HepG2 (cell line): ENCODE measurements at regions not wholly inside any gene's neighbourhood (a gene's known extent, or its start where the extent isn't known, plus 50 kb on each side); places are given as distances from the start of the nearest gene placed in this dataset.

Experiments used
- ATAC-seq: fragments of 200-7000 bp; cut with Tn5 transposase; 3 replicates; pipeline ENCODE4 v1.9.1; 2020; ENCODE audit warnings: mild to moderate bottlenecking, moderate library complexity
- BruUV-seq: library from RNA; stranded (reverse); fragments of 400-500 nt; replicated peaks from 2 replicates; lab custom pipeline; 2021; lab: Mats Ljungman, UMichigan
- CTCF ChIA-PET: fragments of 300-600 bp; formaldehyde crosslinking; extraction: SDS; loops from one replicate; lab custom pipeline; 2021; ENCODE audit warnings: low total read pairs, inconsistent platforms, low intra/inter-chr PET ratio; lab: Yijun Ruan, JAX
- POLR2A ChIA-PET: fragments of 350-600 bp; sonication (Branson Sonifier 250); formaldehyde crosslinking; loops from one replicate; lab custom pipeline; 2020; ENCODE audit warnings: antibody characterized with exemption, inconsistent platforms; lab: Yijun Ruan, JAX
- DNase-seq: peaks from one replicate; pipeline ENCODE4 v3.0.0-alpha.2; 2015; ENCODE audit warnings: low spot score
- FAIRE-seq: peaks from 3 replicates; lab custom pipeline; 2011; peaks lifted over from hg19 to GRCh38; lab: Jason Lieb, UNC
- H2AFZ ChIP-seq: one replicate; pipeline ENCODE4 v1.6.1; 2011; ENCODE audit warnings: low read length, inconsistent platforms
- H3K27ac ChIP-seq: fragments of 300-600 bp; 3 replicates; pipeline ENCODE4 v1.8.0; 2011; ENCODE audit warnings: mixed run types, mild to moderate bottlenecking, mixed read lengths, low read length, inconsistent platforms; ENCODE audit not compliant: insufficient read depth; ENCODE audit errors: extremely low read length
- H3K27me3 ChIP-seq, 2 experiments: fragments of 200-600 bp in 1 of 2; 2 replicates in 1 of 2; 3 replicates in 1 of 2; pipeline versions ENCODE4 v1.6.0 to v1.8.0; 2011; ENCODE audit warnings: low read length in 2 of 2, mild to moderate bottlenecking in 2 of 2, moderate library complexity in 2 of 2, inconsistent platforms in 1 of 2; ENCODE audit not compliant: insufficient read depth in 2 of 2, control insufficient read depth in 1 of 2
- H3K36me3 ChIP-seq, 2 experiments: fragments of 200-600 bp in 1 of 2; replicated peaks in 1 of 2; 2 replicates in 1 of 2; 3 replicates in 1 of 2; pipeline versions ENCODE4 v1.5.1 to v1.8.0; 2011; ENCODE audit warnings: low read length in 2 of 2, inconsistent platforms in 1 of 2; ENCODE audit not compliant: insufficient read depth in 2 of 2, control insufficient read depth in 1 of 2
- H3K4me1 ChIP-seq: 2 replicates; pipeline ENCODE4 v1.5.1; 2012; ENCODE audit warnings: low read length, inconsistent platforms; ENCODE audit not compliant: insufficient read depth
- H3K4me2 ChIP-seq: 2 replicates; pipeline ENCODE4 v1.6.0; 2011; ENCODE audit warnings: low read depth, low read length, inconsistent platforms
- H3K4me3 ChIP-seq, 3 experiments: fragments of 200-600 bp in 1 of 3; sonication (generic), shearing (Covaris generic) in 1 of 3; replicated peaks in 1 of 3; 2 replicates each; pipeline ENCODE4 v1.5.1; 2011 to 2016; ENCODE audit warnings: low read length in 3 of 3, inconsistent platforms in 2 of 3, low read depth in 2 of 3, mild to moderate bottlenecking in 2 of 3, control low read depth in 1 of 3, mixed read lengths in 1 of 3; ENCODE audit not compliant: insufficient read depth in 1 of 3
- H3K79me2 ChIP-seq: one replicate; pipeline ENCODE4 v1.6.1; 2011; ENCODE audit warnings: low read length, inconsistent platforms; ENCODE audit not compliant: insufficient read depth
- H3K9ac ChIP-seq: 2 replicates; pipeline ENCODE4 v1.6.0; 2011; ENCODE audit warnings: mild to moderate bottlenecking, low read depth, low read length, inconsistent platforms; ENCODE audit not compliant: insufficient read depth
- H3K9me3 ChIP-seq: 2 replicates; pipeline ENCODE4 v1.5.1; 2012; ENCODE audit warnings: mild to moderate bottlenecking, low read length
- H4K20me1 ChIP-seq: 2 replicates; pipeline ENCODE4 v1.6.0; 2011; ENCODE audit warnings: inconsistent platforms, mild to moderate bottlenecking, low read length, moderate library complexity; ENCODE audit not compliant: insufficient read depth
- CTCF ChIP-seq: sonication (generic); formaldehyde crosslinking; IDR thresholded peaks from 2 replicates; pipeline ENCODE4 v1.5.0; 2020; ENCODE audit warnings: mild to moderate bottlenecking, missing genetic modification reagents, moderate library complexity
- PHB2 ChIP-seq: fragments of 450-650 bp; IDR thresholded peaks from 2 replicates; pipeline ENCODE4 v1.6.1; 2018; ENCODE audit not compliant: partially characterized antibody
- STAG1 ChIP-seq: sonication (generic); formaldehyde crosslinking; IDR thresholded peaks from 2 replicates; pipeline ENCODE4 v1.4.0; 2020; ENCODE audit warnings: missing genetic modification reagents
- ZNF318 ChIP-seq: sonication (generic); formaldehyde crosslinking; IDR thresholded peaks from 2 replicates; pipeline ENCODE4 v1.4.0; 2020; ENCODE audit warnings: mild to moderate bottlenecking, missing genetic modification reagents
- WGBS: methylation state at CpG from one replicate; pipeline ENCODE4 v1.1.6; 2017; ENCODE audit warnings: low lambda C conversion rate; 5-methylcytosine and 5-hydroxymethylcytosine counted together
- in situ Hi-C: cut with HindIII; loops from 2 replicates; pipeline ENCODE4 v1.10.0; 2017; ENCODE audit warnings: low pct_unique_long_range_greater_than_20kb; ENCODE audit not compliant: extremely low pct_ligation_motif_present
- intact Hi-C: fragments of 100-400 bp; cut with micrococcal nuclease; formaldehyde crosslinking; loops from one replicate; pipeline ENCODE4 v1.10.0; 2022; ENCODE audit not compliant: unreplicated experiment

- BruUV-seq = no TSS peak
- H2AFZ ChIP-seq = no peak overlapping the region
- no peak for ATAC-seq
- DNase-seq = peak; percentile 21
- H3K79me2 ChIP-seq = no peaks in the 10 kb centered on the region
- FAIRE-seq = no peak
- no peaks in the 10 kb centered on the region for H3K9me3 ChIP-seq
- H3K4me2 ChIP-seq = no peak overlapping the region
- no peak overlapping the region for H3K4me3 ChIP-seq
- intact Hi-C loops = loop anchor here (1.0 kb wide), 1 partner anchor 137 kb away; no protein-coding TSS in a partner anchor
- ChIA-PET POLR2A (no interaction called here), CTCF (interaction anchor here (1.4 kb wide), 1 partner anchor 137 kb away, joined by 5 read pairs; no protein-coding TSS in a partner anchor)
- no peaks in the 10 kb centered on the region for H4K20me1 ChIP-seq
- no peak overlapping the region for H3K27ac ChIP-seq
- H3K27me3 ChIP-seq = no peaks in the 10 kb centered on the region
- peak; percentile 43; the same call in 1 of the 2 replicates for TF ChIP-seq CTCF (CRISPR knock-in tag)
- peak; percentile 42 for TF ChIP-seq STAG1 (CRISPR knock-in tag)
- TF ChIP-seq PHB2 = no peak
- no peak for TF ChIP-seq ZNF318
- 19% methylated on average over 6 of the region's 6 CpGs for WGBS
- H3K4me1 ChIP-seq = no peaks in the 10 kb centered on the region
- no peak overlapping the region for H3K9ac ChIP-seq
- no peaks in the 10 kb centered on the region for H3K36me3 ChIP-seq
- in situ Hi-C loops = no loop called here
Measured at GRCh38 chr18:22846088-22846683, 86.9 kb upstream of the RBBP8 start.
